ENCODE measurements at regions not wholly inside any gene's neighbourhood (a gene's known extent, or its start where the extent isn't known, plus 50 kb on each side); places are given as distances from the start of the nearest gene placed in this dataset.

DNA sequence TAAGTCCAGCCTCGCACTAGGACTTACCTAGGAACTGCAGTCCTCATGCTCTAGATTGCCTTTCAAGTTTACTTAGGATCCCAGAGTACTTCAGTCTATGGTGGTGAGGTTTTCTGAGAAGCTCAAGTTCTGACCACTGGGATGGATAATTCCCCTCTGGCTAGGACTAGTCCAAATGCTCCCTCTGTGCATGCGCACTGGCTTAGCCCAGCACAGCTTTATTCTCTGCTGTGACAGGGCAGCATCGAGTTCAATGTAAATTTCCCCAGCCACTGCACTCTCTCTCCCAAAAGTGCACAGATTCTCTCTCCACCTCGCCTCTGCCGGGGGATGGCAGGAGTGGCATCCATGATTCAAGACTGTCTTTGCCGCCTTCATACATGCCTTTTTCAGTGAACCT, 241.6 kb downstream of the ZNF326 start:
- H3K4me1 ChIP-seq (ENCODE audit: control insufficient read depth, extremely low read depth, insufficient read depth, low read length): no peaks in the 10 kb centered on the region
- H3K9me1 ChIP-seq (replicated peaks; ENCODE audit: control insufficient read depth, extremely low read depth, insufficient read depth, low read length): no peaks in the 10 kb centered on the region
- TF ChIP-seq JUN (IDR thresholded peaks at IDR 0.05; ENCODE audit: borderline replicate concordance, insufficient read depth, insufficient read length, low read depth) (no peak), POLR2A (IDR thresholded peaks at IDR 0.05; ENCODE audit: low read depth, low read length) (no peak), POLR2AphosphoS5 (IDR thresholded peaks at IDR 0.05; ENCODE audit: insufficient read depth, low read depth, low read length) (no peak), FOS (IDR thresholded peaks at IDR 0.05; ENCODE audit: borderline replicate concordance, insufficient read depth, low read length) (no peak)
- TF ChIP-seq, protein P1, sequence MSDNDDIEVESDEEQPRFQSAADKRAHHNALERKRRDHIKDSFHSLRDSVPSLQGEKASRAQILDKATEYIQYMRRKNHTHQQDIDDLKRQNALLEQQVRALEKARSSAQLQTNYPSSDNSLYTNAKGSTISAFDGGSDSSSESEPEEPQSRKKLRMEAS (IDR thresholded peaks at IDR 0.05; ENCODE audit: insufficient read depth, insufficient read length): no peak
- TF ChIP-seq, protein P2, sequence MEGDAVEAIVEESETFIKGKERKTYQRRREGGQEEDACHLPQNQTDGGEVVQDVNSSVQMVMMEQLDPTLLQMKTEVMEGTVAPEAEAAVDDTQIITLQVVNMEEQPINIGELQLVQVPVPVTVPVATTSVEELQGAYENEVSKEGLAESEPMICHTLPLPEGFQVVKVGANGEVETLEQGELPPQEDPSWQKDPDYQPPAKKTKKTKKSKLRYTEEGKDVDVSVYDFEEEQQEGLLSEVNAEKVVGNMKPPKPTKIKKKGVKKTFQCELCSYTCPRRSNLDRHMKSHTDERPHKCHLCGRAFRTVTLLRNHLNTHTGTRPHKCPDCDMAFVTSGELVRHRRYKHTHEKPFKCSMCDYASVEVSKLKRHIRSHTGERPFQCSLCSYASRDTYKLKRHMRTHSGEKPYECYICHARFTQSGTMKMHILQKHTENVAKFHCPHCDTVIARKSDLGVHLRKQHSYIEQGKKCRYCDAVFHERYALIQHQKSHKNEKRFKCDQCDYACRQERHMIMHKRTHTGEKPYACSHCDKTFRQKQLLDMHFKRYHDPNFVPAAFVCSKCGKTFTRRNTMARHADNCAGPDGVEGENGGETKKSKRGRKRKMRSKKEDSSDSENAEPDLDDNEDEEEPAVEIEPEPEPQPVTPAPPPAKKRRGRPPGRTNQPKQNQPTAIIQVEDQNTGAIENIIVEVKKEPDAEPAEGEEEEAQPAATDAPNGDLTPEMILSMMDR (IDR thresholded peaks at IDR 0.05; ENCODE audit: extremely low read depth in 1 of 2, insufficient read depth in 1 of 2, low read depth in 1 of 2, low read length in 2 of 2): no peak
- FAIRE-seq: no peak
- H3K79me2 ChIP-seq (ENCODE audit: control insufficient read depth, insufficient read depth, low read length): no peaks in the 10 kb centered on the region
- no peaks in the 10 kb centered on the region for H3K36me3 ChIP-seq (ENCODE audit: control insufficient read depth in 2 of 2, extremely low read depth in 1 of 2, insufficient read depth in 2 of 2, low read length in 2 of 2)
- intact Hi-C loops (cut with micrococcal nuclease): no loop called here
- DNase-seq (ENCODE audit: low read depth, low spot score): no peak
- ChIA-PET POLR2A (no interaction called here), CTCF (no interaction called here)
- no peak overlapping the region for H3K4me2 ChIP-seq (ENCODE audit: insufficient read depth, low read length)
- H3K9me3 ChIP-seq (replicated peaks; ENCODE audit: control insufficient read depth, insufficient read depth, low read length): no peaks in the 10 kb centered on the region
- BruUV-seq (replicated peaks): no TSS peak
- no peak overlapping the region for H3K4me3 ChIP-seq (replicated peaks in 1 of 3; ENCODE audit: insufficient read depth in 1 of 3, low read depth in 1 of 3, low read length in 3 of 3)
- H3K27me3 ChIP-seq (ENCODE audit: control insufficient read depth in 2 of 2, insufficient read depth in 2 of 2, low read length in 2 of 2): no peaks in the 10 kb centered on the region
- H4K20me1 ChIP-seq (replicated peaks; ENCODE audit: control insufficient read depth, extremely low read depth, insufficient read depth, low read length): no peaks in the 10 kb centered on the region
- H3K9ac ChIP-seq (replicated peaks; ENCODE audit: extremely low read depth, insufficient read depth, low read length): no peak overlapping the region
- H3K27ac ChIP-seq (ENCODE audit: insufficient read depth, low read depth, low read length): no peak overlapping the region
- H2AFZ ChIP-seq (ENCODE audit: low read depth, low read length): no peak overlapping the region
- dilution Hi-C loops (cut with MboI; ENCODE audit: extremely low pct_ligation_motif_present, low sequenced_read_pairs): no loop called here

DNA sequence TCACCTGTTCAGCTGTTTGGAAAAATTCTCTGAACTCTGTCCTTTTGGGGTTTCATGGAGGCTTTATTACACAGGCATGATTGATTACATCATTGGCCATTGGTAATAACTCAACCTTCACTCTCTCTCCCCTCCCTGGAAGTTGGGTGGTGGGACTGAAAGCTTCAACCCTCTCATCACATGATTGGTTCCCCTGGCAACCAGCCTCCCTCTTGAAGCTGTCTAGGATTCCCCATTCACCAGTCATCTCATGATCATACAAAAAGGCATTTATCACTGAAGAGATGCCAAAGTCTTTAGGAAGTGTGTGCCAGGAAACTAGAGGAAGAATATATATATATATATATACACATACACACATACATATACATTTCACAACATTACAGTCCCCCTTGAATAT, 228.5 kb downstream of the ZNF326 start:
- H3K9ac ChIP-seq (replicated peaks; ENCODE audit: extremely low read depth, insufficient read depth, low read length): no peak overlapping the region
- no peaks in the 10 kb centered on the region for H3K36me3 ChIP-seq (ENCODE audit: control insufficient read depth in 2 of 2, extremely low read depth in 1 of 2, insufficient read depth in 2 of 2, low read length in 2 of 2)
- BruUV-seq (replicated peaks): no TSS peak
- H2AFZ ChIP-seq (ENCODE audit: low read depth, low read length): no peak overlapping the region
- intact Hi-C loops (cut with micrococcal nuclease): no loop called here
- no peaks in the 10 kb centered on the region for H3K9me3 ChIP-seq (replicated peaks; ENCODE audit: control insufficient read depth, insufficient read depth, low read length)
- DNase-seq (ENCODE audit: low read depth, low spot score): no peak
- H3K4me1 ChIP-seq (ENCODE audit: control insufficient read depth, extremely low read depth, insufficient read depth, low read length): no peaks in the 10 kb centered on the region
- no peak overlapping the region for H3K4me2 ChIP-seq (ENCODE audit: insufficient read depth, low read length)
- dilution Hi-C loops (cut with MboI; ENCODE audit: extremely low pct_ligation_motif_present, low sequenced_read_pairs): no loop called here
- FAIRE-seq: no peak
- POLR2A ChIA-PET: no interaction called here
- H3K27ac ChIP-seq (ENCODE audit: insufficient read depth, low read depth, low read length): no peak overlapping the region
- H3K9me1 ChIP-seq (replicated peaks; ENCODE audit: control insufficient read depth, extremely low read depth, insufficient read depth, low read length): no peaks in the 10 kb centered on the region
- no peak overlapping the region for H3K4me3 ChIP-seq (replicated peaks in 1 of 3; ENCODE audit: insufficient read depth in 1 of 3, low read depth in 1 of 3, low read length in 3 of 3)
- H4K20me1 ChIP-seq (replicated peaks; ENCODE audit: control insufficient read depth, extremely low read depth, insufficient read depth, low read length): no peaks in the 10 kb centered on the region
- CTCF ChIA-PET: no interaction called here
- H3K27me3 ChIP-seq (ENCODE audit: control insufficient read depth in 2 of 2, insufficient read depth in 2 of 2, low read length in 2 of 2): no peaks in the 10 kb centered on the region
- no peak for TF ChIP-seq FOS (IDR thresholded peaks at IDR 0.05; ENCODE audit: borderline replicate concordance, insufficient read depth, low read length)
- TF ChIP-seq, protein P2 (IDR thresholded peaks at IDR 0.05; ENCODE audit: extremely low read depth in 1 of 2, insufficient read depth in 1 of 2, low read depth in 1 of 2, low read length in 2 of 2): no peak
- TF ChIP-seq EZH2 (IDR thresholded peaks at IDR 0.05; ENCODE audit: borderline replicate concordance, low read depth, low read length, severe bottlenecking): no peak
- TF ChIP-seq POLR2AphosphoS5 (IDR thresholded peaks at IDR 0.05; ENCODE audit: insufficient read depth, low read depth, low read length): no peak
- TF ChIP-seq, protein P1 (IDR thresholded peaks at IDR 0.05; ENCODE audit: insufficient read depth, insufficient read length): no peak
- H3K79me2 ChIP-seq (ENCODE audit: control insufficient read depth, insufficient read depth, low read length): no peaks in the 10 kb centered on the region

All from endothelial cell of umbilical vein (primary cell).